ENCODE measurements at regions not wholly inside any gene's neighbourhood (a gene's known extent, or its start where the extent isn't known, plus 50 kb on each side); places are given as distances from the start of the nearest gene placed in this dataset.

- Histone ChIP-seq H3K36me3 (ENCODE audit: low read depth, low read length) (no peaks in the 10 kb centered on the region), H3K27ac (ENCODE audit: low read length) (no peak overlapping the region), H3K9ac (ENCODE audit: low read length) (no peak overlapping the region), H3K9me2 (replicated peaks; ENCODE audit: low read length) (no peaks in the 10 kb centered on the region), H3F3A (ENCODE audit: low read length, unreplicated experiment) (no peaks in the 10 kb centered on the region), H3K4me1 (ENCODE audit: insufficient read depth, low read length) (no peaks in the 10 kb centered on the region), H3K79me2 (ENCODE audit: low read length) (no peaks in the 10 kb centered on the region), H3K9me3 (ENCODE audit: low read length) (no peaks in the 10 kb centered on the region), H3K4me2 (ENCODE audit: low read length) (no peak overlapping the region), H3K27me3 (ENCODE audit: low read length) (no peaks in the 10 kb centered on the region), H3K4me3 (ENCODE audit: low read length) (no peak overlapping the region), H4K20me1 (ENCODE audit: low read length) (no peaks in the 10 kb centered on the region), H2AFZ (ENCODE audit: low read length) (no peak overlapping the region)
- ChIA-PET POLR2A (ENCODE audit: unreplicated experiment) (no interaction called here), CTCF (no interaction called here)
- no TSS peak for BruUV-seq (replicated peaks)
- no peak for ATAC-seq
- DNase-seq, result no peak
- no peak for TF ChIP-seq CTCF (conservative IDR thresholded peaks at IDR 0.05; ENCODE audit: low read depth, low read length)
- TF ChIP-seq EZH2phosphoT487 (IDR thresholded peaks at IDR 0.05; ENCODE audit: borderline replicate concordance, low read length), result no peak
- no peak for TF ChIP-seq EZH2 (IDR thresholded peaks at IDR 0.05; ENCODE audit: low read length, unreplicated experiment)
- intact Hi-C loops (cut with micrococcal nuclease), result no loop called here
Measured at GRCh38 chr13:37407156-37407555, 191.4 kb downstream of the POSTN start.

GRCh38 chr13:37406031-37406430 lies 192.5 kb downstream of the POSTN start:
- no peak overlapping the region for H3K9ac ChIP-seq (ENCODE audit: low read length)
- no peaks in the 10 kb centered on the region for H3K79me2 ChIP-seq (ENCODE audit: low read length)
- H3K36me3 ChIP-seq (ENCODE audit: low read depth, low read length), result no peaks in the 10 kb centered on the region
- H3K4me3 ChIP-seq (ENCODE audit: low read length), result no peak overlapping the region
- H4K20me1 ChIP-seq (ENCODE audit: low read length), result no peaks in the 10 kb centered on the region
- H3K9me3 ChIP-seq (ENCODE audit: low read length), result no peaks in the 10 kb centered on the region
- no peaks in the 10 kb centered on the region for H3K4me1 ChIP-seq (ENCODE audit: insufficient read depth, low read length)
- BruUV-seq (replicated peaks), result no TSS peak
- peak; percentile 37; the same call in 1 of the 2 replicates for ATAC-seq
- H3K27me3 ChIP-seq (ENCODE audit: low read length), result no peaks in the 10 kb centered on the region
- no peak for DNase-seq
- H2AFZ ChIP-seq (ENCODE audit: low read length), result no peak overlapping the region
- TF ChIP-seq EZH2 (IDR thresholded peaks at IDR 0.05; ENCODE audit: low read length, unreplicated experiment) (no peak), CTCF (conservative IDR thresholded peaks at IDR 0.05; ENCODE audit: low read depth, low read length) (no peak), EZH2phosphoT487 (IDR thresholded peaks at IDR 0.05; ENCODE audit: borderline replicate concordance, low read length) (no peak)
- H3K4me2 ChIP-seq (ENCODE audit: low read length), result no peak overlapping the region
- intact Hi-C loops (cut with micrococcal nuclease), result no loop called here
- CTCF ChIA-PET, result no interaction called here
- no peaks in the 10 kb centered on the region for H3K9me2 ChIP-seq (replicated peaks; ENCODE audit: low read length)
- no peak overlapping the region for H3K27ac ChIP-seq (ENCODE audit: low read length)
- POLR2A ChIA-PET (ENCODE audit: unreplicated experiment), result no interaction called here
- H3F3A ChIP-seq (ENCODE audit: low read length, unreplicated experiment), result no peaks in the 10 kb centered on the region

GRCh38 chr13:37403776-37404527 lies 194.6 kb downstream of the POSTN start:
- no TSS peak for BruUV-seq (replicated peaks)
- Histone ChIP-seq H3K9me2 (replicated peaks; ENCODE audit: low read length) (no peaks in the 10 kb centered on the region), H3K9ac (ENCODE audit: low read length) (no peak overlapping the region), H3F3A (ENCODE audit: low read length, unreplicated experiment) (no peaks in the 10 kb centered on the region), H3K4me2 (ENCODE audit: low read length) (no peak overlapping the region), H3K27ac (ENCODE audit: low read length) (no peak overlapping the region), H3K9me3 (ENCODE audit: low read length) (no peaks in the 10 kb centered on the region), H3K79me2 (ENCODE audit: low read length) (no peaks in the 10 kb centered on the region), H3K27me3 (ENCODE audit: low read length) (no peaks in the 10 kb centered on the region), H3K36me3 (ENCODE audit: low read depth, low read length) (no peaks in the 10 kb centered on the region), H4K20me1 (ENCODE audit: low read length) (no peaks in the 10 kb centered on the region), H2AFZ (ENCODE audit: low read length) (no peak overlapping the region), H3K4me1 (ENCODE audit: insufficient read depth, low read length) (no peaks in the 10 kb centered on the region), H3K4me3 (ENCODE audit: low read length) (no peak overlapping the region)
- ATAC-seq (no peak), DNase-seq (no peak)
- intact Hi-C loops (cut with micrococcal nuclease), result no loop called here
- ChIA-PET POLR2A (ENCODE audit: unreplicated experiment) (no interaction called here), CTCF (no interaction called here)
- no peak for TF ChIP-seq EZH2 (IDR thresholded peaks at IDR 0.05; ENCODE audit: low read length, unreplicated experiment)
- TF ChIP-seq EZH2phosphoT487 (IDR thresholded peaks at IDR 0.05; ENCODE audit: borderline replicate concordance, low read length), result no peak
- TF ChIP-seq CTCF (conservative IDR thresholded peaks at IDR 0.05; ENCODE audit: low read depth, low read length), result no peak
